ENCODE measurements at regions not wholly inside any gene's neighbourhood (a gene's known extent, or its start where the extent isn't known, plus 50 kb on each side); places are given as distances from the start of the nearest gene placed in this dataset.

- no peak overlapping the region for H2AFZ ChIP-seq (ENCODE audit: low read length)
- H3K56ac ChIP-seq (ENCODE audit: insufficient read length, low read depth, low read length), result no peak overlapping the region
- H3K14ac ChIP-seq (ENCODE audit: insufficient read depth, low read length), result no peak overlapping the region
- no peaks in the 10 kb centered on the region for H3K79me1 ChIP-seq (ENCODE audit: insufficient read depth, low read depth, low read length, poor library complexity, severe bottlenecking)
- no peaks in the 10 kb centered on the region for H3K27me3 ChIP-seq (ENCODE audit: insufficient read depth, low read length)
- no peak overlapping the region for H3K4me2 ChIP-seq (ENCODE audit: insufficient read depth, insufficient read length, low read length)
- H3K23me2 ChIP-seq (ENCODE audit: insufficient read length, low read depth, low read length, poor library complexity, severe bottlenecking), result no peaks in the 10 kb centered on the region
- WGBS (ENCODE audit: extremely low coverage, insufficient read length, low lambda C conversion rate), result no CpG with 5 or more reads among the region's 5 CpGs
- H3T11ph ChIP-seq (ENCODE audit: low read length), result no peak overlapping the region
- H3K27ac ChIP-seq (ENCODE audit: insufficient read length, low read depth, low read length), result no peak overlapping the region
- no peak overlapping the region for H2BK120ac ChIP-seq (ENCODE audit: low read depth, low read length, poor library complexity, severe bottlenecking)
- no peaks in the 10 kb centered on the region for H3K9me3 ChIP-seq (ENCODE audit: control insufficient read depth, low read depth, low read length)
- DNase-seq, result no peak
- H3K9ac ChIP-seq (ENCODE audit: extremely low read depth, insufficient read length, low read length), result no peak overlapping the region
- H3K4ac ChIP-seq (ENCODE audit: low read depth, low read length), result no peak overlapping the region
- H3K36me3 Mint-ChIP-seq (ENCODE audit: insufficient read depth in 1 of 3, low read depth in 3 of 3), result no peaks in the 10 kb centered on the region
- H3K4me1 Mint-ChIP-seq, result no peaks in the 10 kb centered on the region
- no peak overlapping the region for H3K27ac Mint-ChIP-seq
- H3K18ac ChIP-seq (ENCODE audit: insufficient read length, low read depth, low read length), result no peak overlapping the region
- no peaks in the 10 kb centered on the region for H3K79me2 ChIP-seq (ENCODE audit: insufficient read depth, low read length)
- no peaks in the 10 kb centered on the region for H4K20me1 ChIP-seq (ENCODE audit: control insufficient read depth, insufficient read depth, insufficient read length)
- no peak overlapping the region for H3K4me3 Mint-ChIP-seq
- H2BK20ac ChIP-seq (ENCODE audit: low read depth, low read length, poor library complexity, severe bottlenecking), result no peak overlapping the region
- no peak overlapping the region for H2AK5ac ChIP-seq (ENCODE audit: insufficient read length, low read length)
- no peak overlapping the region for H2BK15ac ChIP-seq (ENCODE audit: low read depth, low read length)
- no peak overlapping the region for H4K91ac ChIP-seq (ENCODE audit: insufficient read length, low read depth, low read length)
- H2BK12ac ChIP-seq (ENCODE audit: insufficient read length, low read depth, low read length), result no peak overlapping the region
- no peak overlapping the region for H4K8ac ChIP-seq (replicated peaks; ENCODE audit: insufficient read length, low read depth, low read length)
- TF ChIP-seq CTCF (conservative IDR thresholded peaks at IDR 0.05), result no peak
- H2BK5ac ChIP-seq (ENCODE audit: insufficient read length, low read length), result no peak overlapping the region
- H3K23ac ChIP-seq (ENCODE audit: insufficient read length, low read depth, low read length), result no peak overlapping the region
- no peak overlapping the region for H4K5ac ChIP-seq (ENCODE audit: insufficient read length, low read depth, low read length)
- H3K27me3 Mint-ChIP-seq (ENCODE audit: low read depth), result no peaks in the 10 kb centered on the region
- no peaks in the 10 kb centered on the region for H3K4me1 ChIP-seq (ENCODE audit: insufficient read depth, low read length)
- no peaks in the 10 kb centered on the region for H3K9me3 Mint-ChIP-seq
These were observed 281.5 kb upstream of the HTR2A start for GRCh38 chr13:47178090-47178950.

Data from H9 (cell line).